ENCODE measurements at regions not wholly inside any gene's neighbourhood (a gene's known extent, or its start where the extent isn't known, plus 50 kb on each side); places are given as distances from the start of the nearest gene placed in this dataset.
"Not testable (repeated sequence)": the region's sequence is repeated elsewhere in the genome, so short reads cannot be mapped to it uniquely, and the experiment has no call there.

DNA sequence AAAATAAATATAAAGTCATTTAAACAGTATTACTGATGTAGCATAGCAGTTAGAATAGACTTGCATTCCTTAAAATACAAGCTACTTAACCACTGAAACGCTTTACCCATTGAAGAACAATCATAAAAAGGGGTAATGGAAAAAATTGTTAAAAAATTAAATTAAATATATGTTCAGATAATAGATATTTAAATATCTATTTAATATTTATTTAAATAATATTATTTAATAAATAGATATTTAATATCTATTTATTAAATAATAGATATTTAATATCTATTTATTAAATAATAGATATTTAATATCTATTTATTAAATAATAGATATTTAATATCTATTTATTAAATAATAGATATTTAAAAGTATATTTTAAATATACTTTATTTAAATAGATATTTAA, 2410.5 kb downstream of the PCDH7 start:
- not testable (repeated sequence) for TF ChIP-seq YY1 (IDR thresholded peaks at IDR 0.05; ENCODE audit: insufficient read depth, insufficient read length); ZNF274 (IDR thresholded peaks at IDR 0.05; ENCODE audit: low read depth, low read length)

Measured in NT2/D1 (cell line).